ENCODE measurements at regions not wholly inside any gene's neighbourhood (a gene's known extent, or its start where the extent isn't known, plus 50 kb on each side); places are given as distances from the start of the nearest gene placed in this dataset.

- no TSS peak for BruUV-seq (replicated peaks)
These were observed 214.5 kb downstream of the BTG1 start for GRCh38 chr12:91931111-91931510.

DNA sequence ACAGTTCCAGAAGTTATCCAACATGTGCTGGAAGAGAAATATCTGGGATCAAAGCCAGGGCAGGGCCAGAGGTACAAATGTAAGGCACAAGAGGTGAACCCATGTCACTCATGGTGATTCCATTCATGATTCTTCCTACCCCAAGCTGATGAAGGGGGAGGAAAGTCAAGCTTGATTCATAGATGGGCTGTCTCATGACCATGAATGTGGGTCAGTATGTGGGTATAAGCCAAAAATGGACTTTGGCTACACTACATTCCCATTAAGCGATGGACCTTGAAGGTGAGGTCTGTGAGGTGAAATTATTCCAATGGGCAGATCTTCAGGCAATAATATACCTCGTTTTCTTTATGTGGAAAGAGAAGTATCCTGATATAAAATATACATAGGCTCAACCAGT lies 217.1 kb downstream of the BTG1 start:
- TF ChIP-seq EZH2phosphoT487 (IDR thresholded peaks at IDR 0.05; ENCODE audit: borderline replicate concordance, low read depth, low read length) = no peak
- TF ChIP-seq, protein P1, sequence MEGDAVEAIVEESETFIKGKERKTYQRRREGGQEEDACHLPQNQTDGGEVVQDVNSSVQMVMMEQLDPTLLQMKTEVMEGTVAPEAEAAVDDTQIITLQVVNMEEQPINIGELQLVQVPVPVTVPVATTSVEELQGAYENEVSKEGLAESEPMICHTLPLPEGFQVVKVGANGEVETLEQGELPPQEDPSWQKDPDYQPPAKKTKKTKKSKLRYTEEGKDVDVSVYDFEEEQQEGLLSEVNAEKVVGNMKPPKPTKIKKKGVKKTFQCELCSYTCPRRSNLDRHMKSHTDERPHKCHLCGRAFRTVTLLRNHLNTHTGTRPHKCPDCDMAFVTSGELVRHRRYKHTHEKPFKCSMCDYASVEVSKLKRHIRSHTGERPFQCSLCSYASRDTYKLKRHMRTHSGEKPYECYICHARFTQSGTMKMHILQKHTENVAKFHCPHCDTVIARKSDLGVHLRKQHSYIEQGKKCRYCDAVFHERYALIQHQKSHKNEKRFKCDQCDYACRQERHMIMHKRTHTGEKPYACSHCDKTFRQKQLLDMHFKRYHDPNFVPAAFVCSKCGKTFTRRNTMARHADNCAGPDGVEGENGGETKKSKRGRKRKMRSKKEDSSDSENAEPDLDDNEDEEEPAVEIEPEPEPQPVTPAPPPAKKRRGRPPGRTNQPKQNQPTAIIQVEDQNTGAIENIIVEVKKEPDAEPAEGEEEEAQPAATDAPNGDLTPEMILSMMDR (conservative IDR thresholded peaks at IDR 0.05; ENCODE audit: low read length) = no peak
- CTCF ChIA-PET (ENCODE audit: unreplicated experiment) = no interaction called here
- Histone ChIP-seq H3K79me2 (ENCODE audit: insufficient read depth, low read depth, low read length) (no peaks in the 10 kb centered on the region), H3K36me3 (ENCODE audit: insufficient read depth, low read length) (no peaks in the 10 kb centered on the region), H3K27ac (ENCODE audit: low read depth, low read length, poor library complexity, severe bottlenecking) (no peak overlapping the region), H3K4me2 (ENCODE audit: low read length) (no peak overlapping the region), H3K9me3 (ENCODE audit: low read length) (no peaks in the 10 kb centered on the region), H3K9me2 (ENCODE audit: insufficient read depth, low read length) (no peaks in the 10 kb centered on the region), H2AFZ (ENCODE audit: low read length) (no peak overlapping the region), H3K4me1 (ENCODE audit: insufficient read depth, low read length, poor library complexity, severe bottlenecking) (no peaks in the 10 kb centered on the region), H3K4me3 (ENCODE audit: low read depth, low read length, poor library complexity, severe bottlenecking) (no peak overlapping the region), H4K20me1 (ENCODE audit: insufficient read depth, low read length) (no peaks in the 10 kb centered on the region)
- POLR2A ChIA-PET = no interaction called here
- DNase-seq (ENCODE audit: low spot score) = no peak
- intact Hi-C loops (cut with micrococcal nuclease; ENCODE audit: unreplicated experiment) = no loop called here
- no TSS peak for BruUV-seq (replicated peaks)

More at GRCh38 chr12:91931111-91931510, 214.5 kb downstream of the BTG1 start:
- POLR2A ChIA-PET = interaction anchor here (0.5 to 0.7 kb wide), 3 partner anchors 16 to 669 kb away, joined by 3 to 4 read pairs (median 4); no protein-coding TSS in a partner anchor
- Histone ChIP-seq H3K4me2 (ENCODE audit: low read length) (no peak overlapping the region), H3K4me1 (ENCODE audit: insufficient read depth, low read length, poor library complexity, severe bottlenecking) (no peaks in the 10 kb centered on the region), H3K4me3 (ENCODE audit: low read depth, low read length, poor library complexity, severe bottlenecking) (no peak overlapping the region), H2AFZ (ENCODE audit: low read length) (no peak overlapping the region), H3K27ac (ENCODE audit: low read depth, low read length, poor library complexity, severe bottlenecking) (no peak overlapping the region), H3K36me3 (ENCODE audit: insufficient read depth, low read length) (no peaks in the 10 kb centered on the region), H3K9me2 (ENCODE audit: insufficient read depth, low read length) (no peaks in the 10 kb centered on the region), H4K20me1 (ENCODE audit: insufficient read depth, low read length) (no peaks in the 10 kb centered on the region), H3K79me2 (ENCODE audit: insufficient read depth, low read depth, low read length) (no peaks in the 10 kb centered on the region), H3K9me3 (ENCODE audit: low read length) (no peaks in the 10 kb centered on the region)
- TF ChIP-seq, protein P1 (conservative IDR thresholded peaks at IDR 0.05; ENCODE audit: low read length) = no peak
- no peak for TF ChIP-seq EZH2phosphoT487 (IDR thresholded peaks at IDR 0.05; ENCODE audit: borderline replicate concordance, low read depth, low read length)
- CTCF ChIA-PET (ENCODE audit: unreplicated experiment) = no interaction called here
- no peak for DNase-seq (ENCODE audit: low spot score)
- intact Hi-C loops (cut with micrococcal nuclease; ENCODE audit: unreplicated experiment) = no loop called here

DNA sequence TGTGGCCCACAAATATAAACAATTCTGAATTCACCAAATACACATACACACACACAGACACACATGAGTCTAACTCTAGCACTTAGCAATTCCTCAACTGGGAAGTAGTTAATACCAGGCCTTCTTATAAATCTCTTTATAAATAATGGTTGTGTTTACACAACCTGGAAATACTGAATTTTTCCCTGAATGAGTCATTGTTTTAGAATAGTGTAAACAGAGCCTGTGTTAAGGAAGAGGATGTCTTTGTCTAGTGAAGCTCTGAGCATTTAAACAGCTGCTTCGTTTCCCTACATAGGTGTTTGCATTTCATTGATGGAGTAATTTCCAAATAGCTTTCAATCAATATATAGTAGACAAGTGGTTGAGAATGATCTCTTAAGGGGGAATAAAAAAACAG lies 218.8 kb downstream of the BTG1 start:
- POLR2A ChIA-PET = interaction anchor here (0.8 kb wide), 1 partner anchor 39 kb away, joined by 4 read pairs; no protein-coding TSS in a partner anchor

More for the DNA sequence above, 218.8 kb downstream of the BTG1 start:
- no peak for DNase-seq (ENCODE audit: low spot score)
- H3K4me3 ChIP-seq (ENCODE audit: low read depth, low read length, poor library complexity, severe bottlenecking) = no peak overlapping the region
- no peak overlapping the region for H2AFZ ChIP-seq (ENCODE audit: low read length)
- intact Hi-C loops (cut with micrococcal nuclease; ENCODE audit: unreplicated experiment) = no loop called here
- BruUV-seq (replicated peaks) = no TSS peak
- H4K20me1 ChIP-seq (ENCODE audit: insufficient read depth, low read length) = no peaks in the 10 kb centered on the region
- H3K4me2 ChIP-seq (ENCODE audit: low read length) = no peak overlapping the region
- CTCF ChIA-PET (ENCODE audit: unreplicated experiment) = no interaction called here
- no peaks in the 10 kb centered on the region for H3K4me1 ChIP-seq (ENCODE audit: insufficient read depth, low read length, poor library complexity, severe bottlenecking)
- H3K9me3 ChIP-seq (ENCODE audit: low read length) = no peaks in the 10 kb centered on the region
- no peak overlapping the region for H3K27ac ChIP-seq (ENCODE audit: low read depth, low read length, poor library complexity, severe bottlenecking)
- H3K79me2 ChIP-seq (ENCODE audit: insufficient read depth, low read depth, low read length) = no peaks in the 10 kb centered on the region
- no peaks in the 10 kb centered on the region for H3K9me2 ChIP-seq (ENCODE audit: insufficient read depth, low read length)
- TF ChIP-seq, protein P1 (conservative IDR thresholded peaks at IDR 0.05; ENCODE audit: low read length) = no peak
- H3K36me3 ChIP-seq (ENCODE audit: insufficient read depth, low read length) = no peaks in the 10 kb centered on the region
